GOT3 (cell line): ENCODE measurements at regions not wholly inside any gene's neighbourhood (a gene's known extent, or its start where the extent isn't known, plus 50 kb on each side); places are given as distances from the start of the nearest gene placed in this dataset.

Experiments used
- DNase-seq: peaks from one replicate; lab custom pipeline; 2025; ENCODE audit warnings: mixed read lengths; lab: John Stamatoyannopoulos, UW

DNA sequence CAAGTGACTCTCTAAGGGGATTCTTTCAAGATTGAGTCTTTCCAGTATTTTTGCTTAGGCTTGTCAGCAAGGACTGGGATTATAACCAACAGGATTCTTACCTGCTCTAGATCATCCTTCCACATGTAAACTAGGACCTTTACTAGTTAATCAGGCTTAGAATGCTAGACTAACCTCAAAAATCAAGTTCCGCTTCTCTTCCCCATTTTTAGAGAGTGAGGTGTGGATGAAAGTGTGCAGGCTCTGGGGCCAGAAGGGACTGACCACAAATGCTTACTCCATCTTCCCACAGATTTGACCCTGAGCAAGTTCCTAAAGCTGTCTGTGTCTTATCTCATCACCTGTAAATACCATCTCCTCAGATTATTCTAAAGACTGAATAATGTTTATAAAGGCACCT lies 89.5 kb upstream of the IL12A start:
- no peak for DNase-seq

DNA sequence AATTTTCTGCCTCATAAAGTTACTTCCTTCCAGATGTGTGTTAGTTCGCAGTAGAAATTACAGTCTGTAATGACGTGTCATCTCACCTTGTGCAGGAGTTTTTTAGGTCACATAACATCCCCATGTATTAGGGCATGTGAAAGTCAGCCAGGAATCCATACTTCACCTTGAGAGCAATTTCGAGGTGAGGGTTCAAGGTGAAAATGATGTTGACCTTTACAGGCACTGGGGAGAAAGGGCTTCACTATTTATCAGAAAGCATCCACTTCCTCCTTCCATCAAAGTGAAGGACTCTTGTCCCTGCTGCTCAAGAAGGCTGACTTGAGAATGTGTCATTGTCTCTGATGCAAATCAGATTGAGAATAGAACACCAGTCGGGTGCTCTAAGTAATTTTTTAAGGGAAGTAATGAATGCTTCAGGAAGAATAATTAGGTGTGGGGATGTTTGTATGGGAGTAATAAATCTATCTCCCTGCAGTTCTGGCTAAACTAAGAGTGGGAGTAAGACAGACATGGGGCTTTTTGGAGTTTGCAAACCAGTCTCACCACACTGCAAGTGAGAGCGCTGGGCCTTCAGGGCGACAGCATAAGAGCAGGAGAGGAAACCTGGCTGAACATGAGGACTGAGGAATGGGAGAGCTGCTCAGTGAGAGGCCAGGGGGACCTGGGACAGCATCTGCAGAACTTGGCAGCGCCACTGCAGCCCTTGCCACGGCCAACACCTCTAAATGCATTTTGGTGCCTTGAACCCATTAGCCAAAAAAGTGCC lies 85.9 kb upstream of the IL12A start:
- no peak for DNase-seq

DNA sequence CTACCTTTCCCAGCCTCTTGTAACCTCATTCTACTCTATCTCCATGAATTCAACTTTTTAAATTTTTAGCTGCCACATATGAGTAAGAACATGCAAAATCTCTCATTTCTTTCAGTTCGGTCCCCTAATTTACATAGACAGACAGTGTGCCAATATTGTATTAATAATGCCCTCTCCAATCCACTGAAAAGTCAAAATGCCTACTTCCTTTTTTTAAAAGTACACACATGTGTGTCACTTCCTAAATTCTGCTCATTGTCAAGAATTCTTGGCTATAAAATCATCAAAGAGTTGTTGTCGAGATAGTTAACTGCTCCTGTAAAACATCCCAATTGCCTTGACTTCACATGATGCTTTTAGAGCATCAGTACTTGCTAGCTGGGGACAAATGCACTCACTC lies 84.2 kb upstream of the IL12A start:
- DNase-seq: no peak

DNA sequence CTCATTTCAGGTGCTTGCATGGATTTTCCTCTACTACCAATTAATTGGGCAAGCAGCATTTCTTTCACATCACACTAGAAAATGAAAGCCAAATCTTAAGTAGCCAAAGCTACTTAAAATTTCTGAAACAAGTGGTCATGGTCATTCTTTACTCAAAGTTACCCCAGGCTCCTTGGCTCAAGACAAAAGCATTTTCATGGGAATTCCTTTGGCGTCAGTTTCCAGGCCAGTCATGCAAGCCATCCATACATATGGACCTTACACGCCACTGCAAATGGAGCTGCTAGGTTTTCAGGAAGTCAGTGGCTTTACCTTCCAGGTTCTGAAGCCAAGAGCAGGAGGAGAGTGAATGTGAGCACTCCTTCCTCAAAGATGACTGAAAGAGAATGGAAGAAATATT lies 83.7 kb upstream of the IL12A start:
- DNase-seq: no peak

DNA sequence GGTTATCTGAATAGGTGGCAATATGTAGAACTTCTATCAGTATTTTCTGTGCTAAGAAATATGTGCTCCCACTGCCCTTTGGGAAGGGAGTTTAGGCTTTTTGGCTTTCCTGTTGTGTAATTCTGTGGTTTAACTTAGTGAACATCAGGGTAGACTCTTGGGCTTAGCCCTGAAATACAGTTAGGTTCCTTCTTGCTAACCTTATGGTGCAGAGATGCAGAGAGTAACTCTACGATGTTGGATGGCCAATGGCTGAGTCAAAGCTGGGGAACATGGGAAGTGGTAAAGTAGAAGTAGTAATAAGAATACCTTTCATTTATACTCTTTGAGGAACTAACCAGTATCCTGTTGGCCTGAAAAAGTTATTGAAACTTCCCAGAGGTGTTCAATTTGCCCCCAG lies 80.8 kb upstream of the IL12A start:
- DNase-seq: no peak

DNA sequence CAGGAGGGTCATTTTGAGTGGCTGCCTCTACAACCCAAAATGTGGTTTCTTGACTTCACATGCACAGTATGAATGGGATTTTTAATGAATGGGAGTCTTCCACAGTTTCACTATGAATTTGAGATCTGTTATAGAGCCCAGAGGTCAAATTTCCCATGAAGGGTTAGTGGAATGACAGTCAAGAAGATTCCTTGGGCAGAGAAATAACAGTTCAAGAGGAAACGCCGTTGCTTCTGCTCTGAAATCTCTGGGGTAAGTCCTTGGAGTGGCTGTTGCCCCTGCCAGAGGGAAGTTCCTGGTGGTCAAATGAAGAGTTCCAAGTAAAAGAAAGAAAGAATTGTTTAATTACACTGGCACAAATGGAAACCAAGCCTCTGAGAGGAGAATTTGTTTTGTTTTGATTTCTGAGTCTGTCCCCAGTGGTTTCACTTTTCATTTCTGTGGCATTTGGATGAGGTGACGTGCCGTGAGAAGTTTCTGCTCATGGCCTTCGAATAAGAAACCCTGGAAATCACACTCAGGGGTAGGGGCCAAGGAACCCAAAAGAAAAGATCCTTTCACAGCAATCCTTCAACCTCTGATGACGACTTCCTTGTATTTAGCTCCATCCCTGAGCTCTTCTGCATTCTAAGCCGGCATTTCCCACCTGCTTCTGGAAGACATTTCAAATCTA lies 77.5 kb upstream of the IL12A start:
- no peak for DNase-seq

DNA sequence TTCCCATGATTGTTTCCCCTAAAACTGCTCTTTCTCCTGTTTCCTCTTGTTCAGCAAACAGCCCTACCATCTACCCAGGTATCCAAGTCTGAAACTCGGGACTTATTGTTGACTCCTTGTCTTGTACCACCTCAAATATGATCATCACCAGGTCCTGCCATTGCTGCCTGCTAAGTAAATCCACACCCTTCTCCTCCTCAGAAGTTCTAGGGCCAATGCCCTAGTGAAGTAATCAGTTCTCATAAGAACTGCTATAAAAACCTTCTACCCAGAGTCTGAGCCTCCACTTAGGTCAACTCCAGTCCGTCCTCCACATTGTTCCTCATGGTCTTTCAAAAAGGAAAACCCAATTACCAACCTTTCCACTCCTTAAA lies 77.0 kb upstream of the IL12A start:
- no peak for DNase-seq

DNA sequence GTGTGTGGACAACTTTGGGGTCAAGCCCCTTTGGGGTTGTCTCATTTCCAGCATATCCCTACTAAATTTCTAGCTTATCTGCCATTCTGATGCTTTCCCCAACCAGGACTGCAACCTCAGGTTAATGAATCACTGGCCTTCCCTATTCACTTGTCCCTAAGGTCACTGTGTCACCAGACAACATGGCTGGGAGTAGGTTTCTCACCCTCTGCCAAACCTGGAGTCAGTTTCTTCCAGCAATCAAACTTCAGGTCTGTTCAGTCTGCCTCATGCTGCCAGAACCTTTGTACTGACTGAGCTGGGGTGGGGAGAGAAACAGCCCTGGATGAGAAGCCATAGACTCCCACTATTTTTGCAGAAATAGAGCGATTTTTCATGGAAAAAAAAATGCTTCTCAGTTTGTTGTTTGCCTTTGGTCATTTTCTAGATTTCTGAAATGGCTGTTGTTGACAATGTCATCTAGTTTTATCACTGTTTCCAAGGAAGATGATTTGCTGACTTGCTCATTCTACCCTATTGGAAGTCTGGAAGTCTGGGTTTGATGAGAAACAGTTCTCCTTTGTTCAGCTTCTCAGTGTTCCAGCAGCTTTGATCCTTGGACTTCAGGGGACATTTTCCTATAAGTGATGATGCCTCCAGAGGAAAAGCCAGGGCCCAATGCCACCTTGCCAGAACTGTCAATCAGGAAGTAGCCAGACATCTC lies 74.8 kb upstream of the IL12A start:
- DNase-seq: no peak

DNA sequence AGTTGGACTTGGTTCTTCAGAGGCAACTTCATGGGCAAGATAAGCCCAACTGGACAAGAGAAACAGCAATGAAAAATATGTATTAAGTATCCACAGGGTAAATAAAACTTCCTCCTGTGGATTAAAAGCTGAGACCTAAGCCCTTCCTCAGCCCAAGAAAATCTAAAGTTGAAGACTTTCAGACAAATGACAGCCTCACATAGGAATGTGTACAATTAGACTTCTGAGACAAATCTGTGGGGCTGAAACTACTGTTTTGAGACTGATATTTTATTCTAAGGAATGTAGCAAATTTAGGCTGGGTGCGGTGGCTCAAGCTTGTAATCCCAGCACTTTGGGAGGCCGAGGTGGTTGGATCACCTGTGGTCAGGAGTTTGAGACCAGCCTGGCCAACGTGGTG lies 74.2 kb upstream of the IL12A start:
- no peak for DNase-seq

DNA sequence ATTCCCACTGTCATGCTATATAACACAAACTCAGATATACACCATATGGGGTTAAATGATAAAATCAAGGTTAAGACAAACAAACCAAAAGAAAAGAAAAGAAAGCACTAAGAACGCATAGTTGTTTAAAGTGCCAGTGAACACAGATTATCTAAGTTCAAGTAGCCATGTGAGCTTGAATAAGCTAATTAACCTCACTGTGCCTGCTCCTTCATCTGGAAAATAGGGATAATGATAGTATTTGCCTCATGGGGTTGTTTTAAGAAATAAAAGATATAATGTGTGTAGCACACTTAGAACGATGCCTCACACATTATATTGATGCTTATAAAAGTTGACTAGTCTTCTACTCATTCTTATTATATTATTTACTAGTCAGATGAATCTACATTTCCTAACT lies 72.6 kb upstream of the IL12A start:
- no peak for DNase-seq

DNA sequence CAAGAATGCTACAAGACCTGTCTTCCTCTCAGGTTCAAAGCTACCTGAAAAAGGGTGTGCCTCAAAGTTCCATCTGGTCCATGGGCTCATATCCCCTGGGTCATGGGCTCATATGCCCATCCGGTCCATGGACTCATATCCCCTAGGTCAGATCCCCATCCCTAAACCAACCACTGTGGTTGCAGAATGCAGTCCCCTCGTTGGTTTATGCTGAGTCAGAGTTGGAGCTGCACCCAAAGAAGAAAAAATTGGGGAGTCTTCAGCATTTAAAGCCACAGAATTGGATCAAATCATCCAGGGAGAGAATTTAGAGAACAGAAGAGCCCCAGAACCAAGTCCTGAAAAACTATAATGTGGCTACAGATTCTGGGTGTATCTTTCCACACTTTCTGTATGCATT lies 71.5 kb upstream of the IL12A start:
- no peak for DNase-seq

DNA sequence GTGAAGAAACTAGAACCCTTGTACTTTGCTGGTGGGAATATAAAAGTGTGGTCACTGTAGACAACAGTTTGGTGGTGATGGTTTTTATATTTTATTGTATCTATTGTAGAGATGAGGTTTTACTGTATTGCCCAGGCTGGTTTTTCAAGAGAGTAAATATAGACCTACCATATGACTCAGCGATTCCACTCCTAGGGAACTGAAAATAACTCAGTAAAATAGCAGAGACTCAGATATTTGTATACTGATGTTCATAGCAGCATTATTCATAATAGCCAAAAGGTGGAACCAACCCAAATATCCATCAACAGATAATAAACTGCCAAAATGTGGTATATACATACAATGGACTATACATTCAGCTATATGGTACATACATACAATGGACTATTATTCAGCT lies 68.8 kb upstream of the IL12A start:
- DNase-seq: no peak

DNA sequence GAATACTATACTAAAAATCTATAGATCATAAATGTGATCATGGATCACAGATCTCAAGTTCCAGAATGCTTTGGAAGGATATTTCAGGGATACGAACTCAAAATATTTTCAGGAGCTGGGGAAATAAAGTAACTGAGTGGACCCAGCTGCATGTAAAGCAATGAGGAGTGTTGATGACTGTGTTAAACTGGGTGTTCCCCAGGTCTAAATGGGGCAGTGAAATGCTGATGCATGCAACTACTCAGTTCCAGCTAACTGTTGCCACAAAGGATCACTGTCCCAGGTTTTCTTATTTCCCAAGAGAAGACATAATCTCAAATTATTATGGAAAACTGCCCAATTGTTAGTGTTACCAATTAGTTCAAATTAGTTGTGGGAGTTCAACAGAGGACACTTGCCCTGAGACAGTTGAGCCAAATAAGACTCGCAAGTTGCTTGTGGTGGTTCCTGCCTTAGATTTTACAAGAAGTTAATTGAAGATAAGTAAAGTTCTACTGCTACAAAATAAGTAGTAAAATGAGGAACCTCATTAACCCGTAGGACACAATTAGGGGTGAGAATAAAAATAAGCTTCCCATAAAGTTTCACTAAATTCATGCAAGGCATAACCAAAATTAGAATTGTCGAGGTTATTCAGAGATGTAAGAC lies 66.3 kb upstream of the IL12A start:
- no peak for DNase-seq

DNA sequence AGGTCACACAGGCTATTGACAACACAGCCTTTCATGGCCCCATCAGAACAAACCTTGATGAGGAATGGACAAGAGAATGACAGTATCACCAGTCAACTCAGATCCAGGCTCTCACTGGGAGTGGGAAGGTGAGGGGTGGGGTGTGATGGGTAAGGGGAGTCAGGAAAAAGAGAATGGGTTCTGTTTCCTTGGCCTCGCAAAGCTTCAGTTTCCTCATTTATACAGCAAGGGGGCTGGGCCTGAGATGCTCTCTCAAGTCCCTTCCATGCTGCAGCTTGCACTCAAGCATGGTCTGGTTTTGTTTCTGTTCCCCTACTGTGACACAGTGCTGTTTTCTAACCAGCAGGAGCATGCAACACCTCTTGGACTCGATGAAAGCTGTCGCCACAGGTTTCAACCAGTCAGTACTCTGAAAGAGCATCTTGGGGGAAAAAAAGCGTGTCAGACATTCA lies 65.7 kb upstream of the IL12A start:
- DNase-seq: no peak

DNA sequence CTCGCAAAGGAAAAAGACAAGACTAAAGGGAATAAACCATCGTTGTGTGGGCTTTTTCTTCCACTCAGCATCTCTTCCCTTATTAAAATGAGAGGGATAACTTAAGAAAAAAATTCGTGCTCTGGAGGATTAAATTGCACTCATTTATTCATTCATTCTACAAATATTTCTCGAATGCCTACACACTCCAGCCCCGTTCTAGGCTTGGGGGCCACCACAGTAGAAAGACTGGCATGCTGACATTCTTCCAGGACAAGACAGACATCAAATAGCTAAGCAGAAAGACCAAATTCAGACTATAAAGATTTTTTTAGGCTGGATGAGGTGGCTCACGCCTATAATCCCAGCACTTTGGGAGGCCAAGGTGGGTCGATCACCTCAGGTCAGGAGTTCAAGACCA lies 65.3 kb upstream of the IL12A start:
- no peak for DNase-seq

DNA sequence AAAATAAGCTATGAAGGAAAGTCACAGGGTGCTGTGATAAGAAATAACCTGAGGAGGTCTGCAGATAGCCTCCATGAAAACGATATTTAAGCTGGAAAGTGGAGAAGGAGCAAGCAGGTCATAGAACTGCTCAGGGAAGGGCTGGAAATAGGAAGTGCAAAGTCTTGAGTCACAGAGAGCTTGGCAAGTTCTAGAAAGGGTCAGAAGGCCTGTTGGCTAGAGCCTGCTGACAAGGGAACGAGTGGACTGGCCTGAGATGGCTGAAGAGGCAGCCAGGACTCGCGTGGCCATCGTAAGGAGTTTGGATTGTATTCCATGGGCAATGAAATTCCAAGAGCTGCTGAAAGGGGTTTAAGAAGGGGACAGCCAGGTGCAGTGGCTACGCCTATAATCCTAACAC lies 64.7 kb upstream of the IL12A start:
- no peak for DNase-seq

DNA sequence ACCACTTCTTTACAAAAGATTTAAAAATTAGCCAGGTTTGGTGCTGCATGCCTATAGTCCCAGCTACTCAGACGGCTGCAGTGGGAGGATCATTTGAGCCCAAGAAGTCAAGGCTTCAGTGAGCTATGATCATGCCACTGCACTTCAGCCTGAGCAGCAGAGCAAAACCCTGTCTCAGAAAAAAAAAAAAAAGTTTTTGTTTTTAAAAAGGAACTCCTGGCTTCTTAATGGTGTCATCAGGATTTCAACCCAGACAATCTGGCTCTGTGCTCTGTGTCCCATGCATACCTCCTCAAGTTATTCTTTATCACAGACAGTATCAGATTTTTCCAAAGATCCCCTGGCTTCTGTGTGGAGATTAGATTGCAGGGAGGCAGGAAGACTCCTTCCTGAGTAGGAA lies 64.2 kb upstream of the IL12A start:
- DNase-seq: no peak

DNA sequence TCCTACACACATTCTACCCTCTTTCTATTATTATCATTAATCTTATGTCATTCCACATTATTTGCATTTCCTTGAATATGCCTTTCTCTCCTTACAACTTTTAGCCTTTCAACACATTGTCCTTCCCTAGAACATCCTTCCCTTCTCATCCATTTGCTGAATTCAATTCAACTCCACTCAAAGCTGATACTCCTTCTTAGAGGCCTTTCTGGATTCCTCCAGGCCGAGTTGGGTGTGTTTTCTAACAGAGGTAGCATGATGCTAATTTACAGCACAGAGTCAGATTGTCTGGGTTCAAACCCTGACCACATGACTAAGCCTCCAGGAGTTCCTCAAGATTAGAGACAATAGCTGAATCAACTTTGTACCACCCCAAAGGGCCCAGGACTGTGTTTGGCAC lies 63.4 kb upstream of the IL12A start:
- no peak for DNase-seq

DNA sequence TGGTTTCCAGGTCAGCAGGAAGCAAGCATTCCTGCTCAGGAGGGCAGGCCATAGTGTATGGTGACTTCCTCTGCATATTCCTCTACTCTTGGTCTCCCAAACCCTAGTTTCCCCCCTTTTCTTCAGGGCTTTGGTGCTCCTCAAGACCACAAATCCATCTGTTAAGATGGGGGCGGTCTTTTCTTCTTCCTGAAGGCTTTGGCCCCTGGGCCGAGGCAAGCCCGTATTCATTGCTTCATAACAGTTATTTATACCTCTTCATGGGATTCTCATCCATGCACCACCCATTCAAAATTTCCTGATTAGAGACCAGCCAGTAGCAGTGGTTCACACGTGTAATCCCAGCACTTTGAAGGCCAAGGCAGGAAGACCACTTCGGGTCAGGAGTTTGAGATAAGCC lies 62.1 kb upstream of the IL12A start:
- no peak for DNase-seq

DNA sequence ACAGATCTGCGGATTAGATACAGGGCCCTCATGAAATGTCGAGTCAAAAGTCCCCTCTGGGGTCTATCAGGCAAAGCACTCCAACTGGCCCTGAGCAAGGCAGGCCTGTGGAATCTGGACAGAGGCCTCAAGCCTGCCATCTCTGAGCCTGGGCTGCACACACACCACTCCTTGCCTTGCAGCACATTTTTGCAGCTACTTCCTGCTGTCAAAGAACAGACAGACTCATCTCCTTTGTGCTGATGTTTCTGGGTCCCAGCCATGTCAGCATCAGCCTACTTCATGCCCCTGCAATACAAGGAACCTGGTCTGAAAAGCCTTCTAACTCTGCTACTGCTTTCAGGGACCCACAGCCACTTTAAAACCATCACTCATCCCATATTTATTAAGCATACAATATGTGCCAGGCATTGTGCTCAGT lies 60.6 kb upstream of the IL12A start:
- DNase-seq: no peak

DNA sequence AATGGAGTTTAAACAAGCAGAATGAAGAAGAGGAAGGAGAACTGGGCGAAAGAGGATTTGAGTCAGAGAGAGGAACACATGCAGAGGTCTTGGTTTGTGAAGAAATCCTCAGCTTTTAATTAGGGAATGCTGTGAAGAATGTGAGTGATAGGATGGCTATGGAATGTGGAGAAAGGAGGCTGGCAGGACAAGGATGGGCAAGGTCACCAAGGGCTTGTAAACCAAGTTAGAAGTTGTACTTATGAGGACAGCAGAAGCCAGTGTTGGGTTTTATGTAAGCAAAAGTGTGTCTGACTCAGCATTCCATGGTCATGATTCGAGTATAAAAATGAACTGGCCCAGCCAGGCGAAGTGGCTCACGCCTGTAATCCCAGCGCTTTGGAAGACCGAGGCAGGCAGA lies 60.0 kb upstream of the IL12A start:
- peak; percentile 77 for DNase-seq
